B cell (primary cell): ENCODE measurements at regions not wholly inside any gene's neighbourhood (a gene's known extent, or its start where the extent isn't known, plus 50 kb on each side); places are given as distances from the start of the nearest gene placed in this dataset.

Experiments used
- ATAC-seq: fragments of 200-7000 bp; cut with Tn5 transposase; one replicate; pipeline ENCODE4 v1.10.0; 2021; ENCODE audit warnings: low read depth, mild to moderate bottlenecking, moderate number of reproducible peaks, moderate library complexity
- CTCF ChIA-PET: fragments of 350-600 bp; sonication (Branson Sonifier 250); formaldehyde crosslinking; loops from one replicate; lab custom pipeline; 2021; ENCODE audit warnings: antibody characterized with exemption, inconsistent platforms; lab: Charles Lee
- POLR2A ChIA-PET: fragments of 350-600 bp; sonication (Branson Sonifier 250); formaldehyde crosslinking; loops from one replicate; lab custom pipeline; 2021; ENCODE audit warnings: antibody characterized with exemption; lab: Charles Lee
- DNase-seq: peaks from one replicate; pipeline ENCODE4 v3.0.0; 2013
- H2AFZ ChIP-seq: 2 replicates; pipeline ENCODE4 v1.6.1; 2012; ENCODE audit warnings: mild to moderate bottlenecking, low read depth, low read length; ENCODE audit not compliant: insufficient read depth, poor library complexity, severe bottlenecking
- H3K27ac ChIP-seq, 2 donors: 1 replicate in 1 of 2; 2 replicates in 1 of 2; pipeline ENCODE4 v1.5.1; 2012 to 2013; ENCODE audit warnings: low read length in 2 of 2, mild to moderate bottlenecking in 2 of 2, moderate library complexity in 1 of 2
- H3K27me3 ChIP-seq, 4 experiments: fragments of 200-600 bp in 1 of 4; sonication (generic) in 1 of 4; replicated peaks in 1 of 4; 1 replicate in 2 of 4; 2 replicates in 2 of 4; pipeline versions ENCODE4 v1.6.1 to v1.7.0; 2013 to 2016; ENCODE audit warnings: low read length in 3 of 4, mild to moderate bottlenecking in 2 of 4, mixed read lengths in 1 of 4, moderate library complexity in 1 of 4; ENCODE audit not compliant: insufficient read depth in 4 of 4, control insufficient read depth in 3 of 4; ENCODE audit errors: control extremely low read depth in 1 of 4
- H3K36me3 ChIP-seq, 2 experiments: replicated peaks in 1 of 2; 1 replicate in 1 of 2; 2 replicates in 1 of 2; pipeline versions ENCODE4 v1.6.1 to v1.7.1; 2013; ENCODE audit warnings: low read length in 1 of 2; ENCODE audit not compliant: insufficient read depth in 2 of 2, control insufficient read depth in 1 of 2; ENCODE audit errors: control extremely low read depth in 1 of 2, extremely low read depth in 1 of 2
- H3K4me1 ChIP-seq, 2 donors: fragments of 200-600 bp in 1 of 2; sonication (generic) in 1 of 2; 1 replicate in 1 of 2; 2 replicates in 1 of 2; pipeline versions ENCODE4 v1.5.1 to v1.6.1; 2013 to 2017; ENCODE audit warnings: low read length in 2 of 2; ENCODE audit not compliant: control insufficient read depth in 2 of 2, insufficient read depth in 2 of 2
- H3K4me2 ChIP-seq: replicated peaks from 2 replicates; pipeline ENCODE3; 2012; ENCODE audit warnings: mild to moderate bottlenecking, low read depth, low read length; ENCODE audit not compliant: poor library complexity, severe bottlenecking
- H3K4me3 ChIP-seq, 5 experiments: fragments of 200-600 bp in 1 of 5; sonication (generic) in 1 of 5; 1 replicate in 3 of 5; 2 replicates in 2 of 5; pipeline versions ENCODE4 v1.5.1 to v1.7.0; 2011 to 2016; ENCODE audit warnings: low read length in 4 of 5, mild to moderate bottlenecking in 4 of 5, low read depth in 2 of 5, control low read depth in 1 of 5, moderate library complexity in 1 of 5; ENCODE audit not compliant: insufficient read depth in 1 of 5; ENCODE audit errors: control extremely low read depth in 1 of 5, extremely low read depth in 1 of 5
- H3K79me2 ChIP-seq: fragments of 200-600 bp; sonication (generic); one replicate; pipeline ENCODE4 v1.6.0; 2016; ENCODE audit warnings: low read length; ENCODE audit not compliant: control insufficient read depth, insufficient read depth
- H3K9ac ChIP-seq: fragments of 200-600 bp; sonication (generic); 2 replicates; pipeline ENCODE4 v1.6.1; 2017; ENCODE audit warnings: mild to moderate bottlenecking, low read length, moderate library complexity
- H3K9me3 ChIP-seq, 3 donors: one replicate each; pipeline versions ENCODE4 v1.6.1 to v1.7.1; 2013; ENCODE audit warnings: low read length in 2 of 3; ENCODE audit not compliant: control insufficient read depth in 2 of 3, insufficient read depth in 1 of 3; ENCODE audit errors: control extremely low read depth in 1 of 3
- H4K20me1 ChIP-seq: 2 replicates; pipeline ENCODE4 v1.6.0; 2012; ENCODE audit warnings: mild to moderate bottlenecking, low read length; ENCODE audit not compliant: insufficient read depth, control insufficient read depth, poor library complexity, severe bottlenecking
- H3K27ac Mint-ChIP-seq: one replicate; pipeline ENCODE4 v1.8.0; 2021; ENCODE audit warnings: mixed read lengths
- H3K27me3 Mint-ChIP-seq: one replicate; pipeline ENCODE4 v1.8.0; 2021; ENCODE audit warnings: mixed read lengths
- H3K4me1 Mint-ChIP-seq: one replicate; pipeline ENCODE4 v1.8.0; 2021; ENCODE audit warnings: mixed read lengths
- H3K4me3 Mint-ChIP-seq: one replicate; pipeline ENCODE4 v1.8.0; 2021; ENCODE audit warnings: mixed read lengths
- H3K9me3 Mint-ChIP-seq: one replicate; pipeline ENCODE4 v1.8.0; 2022; ENCODE audit warnings: mixed read lengths; ENCODE audit not compliant: insufficient read depth
- EZH2 ChIP-seq: IDR thresholded peaks from 2 replicates; pipeline ENCODE4 v1.6.1; 2012; ENCODE audit warnings: borderline replicate concordance, low read depth, mild to moderate bottlenecking, moderate library complexity, low read length; ENCODE audit not compliant: insufficient read depth, poor library complexity, severe bottlenecking
- WGBS: methylation state at CpG from one replicate; pipeline ENCODE4 v1.1.5; 2013; ENCODE audit warnings: missing lambda C conversion rate; ENCODE audit not compliant: insufficient coverage; 5-methylcytosine and 5-hydroxymethylcytosine counted together
- intact Hi-C: fragments of 100-400 bp; cut with micrococcal nuclease; formaldehyde crosslinking; loops from one replicate; pipeline ENCODE4 v1.10.0; 2022
- TF ChIP-seq, protein P1 (sequence below): fragments of 200-600 bp; IDR thresholded peaks from one replicate; pipeline ENCODE4 v1.8.0; 2022; ENCODE audit warnings: antibody characterized with exemption, mild to moderate bottlenecking

DNA sequence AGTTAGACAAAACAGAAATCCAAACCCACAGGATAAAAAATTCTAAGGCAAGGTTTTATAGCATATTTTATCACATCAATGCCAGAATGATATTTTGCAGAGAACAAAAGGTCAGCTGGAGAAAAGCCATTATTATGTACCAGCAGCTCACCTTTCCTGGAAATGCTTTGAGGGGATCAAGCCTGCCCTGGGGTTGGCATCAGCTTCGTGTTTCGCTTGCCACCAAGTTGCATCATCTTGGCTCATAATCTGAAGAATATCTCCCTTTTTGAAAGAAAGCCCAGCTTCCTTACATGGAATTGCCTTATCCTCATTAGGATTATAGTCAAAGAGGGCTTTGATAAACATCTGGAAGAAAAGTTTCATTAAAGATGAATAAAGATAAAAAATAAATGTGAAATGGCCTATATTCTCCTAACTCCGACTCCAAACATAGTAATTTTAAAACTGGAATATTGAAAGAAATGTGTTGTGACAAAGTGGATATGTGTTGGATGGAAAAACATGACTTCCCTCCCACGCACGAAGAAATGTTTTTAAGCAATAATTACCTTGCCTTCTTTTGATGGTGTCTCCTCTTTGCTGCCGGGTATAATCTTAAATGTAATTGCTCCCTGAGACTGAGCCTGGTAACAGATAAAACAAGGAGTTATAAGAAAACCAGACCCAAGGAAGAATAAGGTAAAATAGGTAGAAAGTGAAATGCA, 121.3 kb upstream of the ODAD2 start:
- H3K9me3 Mint-ChIP-seq, result no peaks in the 10 kb centered on the region
- no peaks in the 10 kb centered on the region for H3K79me2 ChIP-seq

DNA sequence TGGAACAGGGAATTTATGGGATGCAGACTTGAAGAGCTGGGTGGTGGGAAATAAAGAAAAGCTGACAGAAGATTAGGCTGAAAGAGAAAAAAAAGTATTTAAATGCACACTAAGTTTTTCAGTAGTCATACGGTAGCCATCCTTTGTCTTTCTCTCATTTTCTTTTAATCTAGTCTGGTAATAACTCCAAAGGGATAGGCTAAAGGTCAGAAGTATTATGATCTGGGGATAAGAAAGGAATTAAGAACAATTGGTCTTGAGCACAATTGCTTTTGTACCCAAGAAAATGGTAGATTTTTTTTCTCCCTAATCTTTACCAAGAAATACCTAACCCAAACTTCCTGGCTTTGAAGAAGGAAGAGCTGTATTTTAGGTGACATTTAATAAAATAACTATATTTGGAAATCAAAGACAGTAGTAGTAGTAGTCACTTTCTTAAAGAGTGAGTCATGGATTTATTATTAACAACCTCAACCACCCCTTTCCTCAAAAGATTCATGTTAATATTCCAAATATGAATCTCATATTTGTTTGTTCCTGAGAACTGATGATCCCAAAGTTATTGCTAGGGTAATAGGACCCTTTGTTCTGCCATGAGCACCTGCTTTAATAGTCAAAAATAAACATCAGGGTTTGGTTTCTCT, 120.2 kb upstream of the ODAD2 start:
- Histone ChIP-seq H3K27ac (no peak overlapping the region), H3K9ac (no peak overlapping the region), H3K9me3 (no peaks in the 10 kb centered on the region), H2AFZ (no peak overlapping the region), H3K4me1 (no peaks in the 10 kb centered on the region), H3K36me3 (no peaks in the 10 kb centered on the region), H3K27me3 (no peaks in the 10 kb centered on the region), H3K4me3 (no peak overlapping the region), H3K4me2 (no peak overlapping the region), H4K20me1 (no peaks in the 10 kb centered on the region), H3K79me2 (no peaks in the 10 kb centered on the region)
- Mint-ChIP-seq H3K9me3 (no peaks in the 10 kb centered on the region), H3K4me1 (no peaks in the 10 kb centered on the region), H3K4me3 (no peak overlapping the region), H3K27ac (no peak overlapping the region), H3K27me3 (no peaks in the 10 kb centered on the region)
- no CpG with 5 or more reads among the region's 1 CpG for WGBS
- TF ChIP-seq, protein P1, sequence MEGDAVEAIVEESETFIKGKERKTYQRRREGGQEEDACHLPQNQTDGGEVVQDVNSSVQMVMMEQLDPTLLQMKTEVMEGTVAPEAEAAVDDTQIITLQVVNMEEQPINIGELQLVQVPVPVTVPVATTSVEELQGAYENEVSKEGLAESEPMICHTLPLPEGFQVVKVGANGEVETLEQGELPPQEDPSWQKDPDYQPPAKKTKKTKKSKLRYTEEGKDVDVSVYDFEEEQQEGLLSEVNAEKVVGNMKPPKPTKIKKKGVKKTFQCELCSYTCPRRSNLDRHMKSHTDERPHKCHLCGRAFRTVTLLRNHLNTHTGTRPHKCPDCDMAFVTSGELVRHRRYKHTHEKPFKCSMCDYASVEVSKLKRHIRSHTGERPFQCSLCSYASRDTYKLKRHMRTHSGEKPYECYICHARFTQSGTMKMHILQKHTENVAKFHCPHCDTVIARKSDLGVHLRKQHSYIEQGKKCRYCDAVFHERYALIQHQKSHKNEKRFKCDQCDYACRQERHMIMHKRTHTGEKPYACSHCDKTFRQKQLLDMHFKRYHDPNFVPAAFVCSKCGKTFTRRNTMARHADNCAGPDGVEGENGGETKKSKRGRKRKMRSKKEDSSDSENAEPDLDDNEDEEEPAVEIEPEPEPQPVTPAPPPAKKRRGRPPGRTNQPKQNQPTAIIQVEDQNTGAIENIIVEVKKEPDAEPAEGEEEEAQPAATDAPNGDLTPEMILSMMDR, result no peak
- no peak for TF ChIP-seq EZH2
- CTCF ChIA-PET, result no interaction called here
- ATAC-seq, result no peak
- no peak for DNase-seq
- POLR2A ChIA-PET, result no interaction called here
- intact Hi-C loops, result no loop called here

More for the DNA sequence above, 121.3 kb upstream of the ODAD2 start:
- Mint-ChIP-seq H3K27me3 (no peaks in the 10 kb centered on the region), H3K27ac (no peak overlapping the region), H3K4me1 (no peaks in the 10 kb centered on the region), H3K4me3 (no peak overlapping the region)
- POLR2A ChIA-PET, result no interaction called here
- no peak overlapping the region for H3K4me3 ChIP-seq
- H2AFZ ChIP-seq, result no peak overlapping the region
- H3K36me3 ChIP-seq, result no peaks in the 10 kb centered on the region
- WGBS, result 100% methylated on average over 1 of the region's 6 CpGs
- no peak overlapping the region for H3K4me2 ChIP-seq
- TF ChIP-seq, protein P1, result no peak
- TF ChIP-seq EZH2, result no peak
- no peaks in the 10 kb centered on the region for H3K4me1 ChIP-seq
- H3K27ac ChIP-seq, result no peak overlapping the region
- CTCF ChIA-PET, result no interaction called here
- intact Hi-C loops, result no loop called here
- H3K9ac ChIP-seq, result no peak overlapping the region
- no peak for DNase-seq
- H3K9me3 ChIP-seq, result no peaks in the 10 kb centered on the region
- no peaks in the 10 kb centered on the region for H4K20me1 ChIP-seq
- H3K27me3 ChIP-seq, result no peaks in the 10 kb centered on the region
- ATAC-seq, result no peak
